ENCODE measurements at regions not wholly inside any gene's neighbourhood (a gene's known extent, or its start where the extent isn't known, plus 50 kb on each side); places are given as distances from the start of the nearest gene placed in this dataset.
"Not testable (repeated sequence)": the region's sequence is repeated elsewhere in the genome, so short reads cannot be mapped to it uniquely, and the experiment has no call there.

DNA sequence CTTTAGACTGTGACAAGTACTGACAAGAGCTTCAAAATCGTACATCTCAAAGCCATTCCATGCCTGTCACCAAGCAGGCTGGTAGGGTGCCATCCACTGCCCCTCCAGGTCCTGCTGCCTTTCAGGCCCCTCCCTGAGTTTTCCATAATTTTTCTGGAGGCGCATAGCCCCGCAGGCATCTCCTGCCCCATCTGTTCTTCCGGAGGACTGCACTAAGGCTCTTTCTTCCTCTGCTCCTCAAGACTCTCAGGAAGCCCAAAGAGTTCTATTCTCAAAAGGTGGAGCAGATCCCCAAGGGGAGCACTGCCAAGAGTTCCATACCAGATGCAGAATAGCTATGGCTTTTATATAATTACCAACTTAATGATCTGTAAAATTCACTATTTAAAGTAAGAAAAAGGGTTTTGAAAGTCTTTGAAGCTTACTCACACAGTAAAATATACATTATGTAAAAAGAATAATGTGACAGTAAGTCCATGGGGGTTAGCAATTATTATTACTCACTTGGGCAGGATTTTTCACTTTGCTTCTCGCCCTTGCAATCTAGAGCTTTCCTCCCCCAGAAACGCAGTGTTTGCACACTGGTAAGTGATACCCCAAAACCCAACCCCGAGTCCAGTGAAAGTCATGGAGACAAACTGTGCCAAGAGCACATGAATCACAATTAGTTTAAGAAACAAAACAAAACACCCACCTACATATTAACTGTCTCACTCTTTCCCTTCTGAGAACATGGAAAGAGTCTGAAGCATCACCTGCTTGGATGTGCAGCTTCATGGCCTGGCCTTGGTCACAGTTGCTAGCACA is 114.1 kb upstream of the DAPK1 start:
- no peak for DNase-seq

DNA sequence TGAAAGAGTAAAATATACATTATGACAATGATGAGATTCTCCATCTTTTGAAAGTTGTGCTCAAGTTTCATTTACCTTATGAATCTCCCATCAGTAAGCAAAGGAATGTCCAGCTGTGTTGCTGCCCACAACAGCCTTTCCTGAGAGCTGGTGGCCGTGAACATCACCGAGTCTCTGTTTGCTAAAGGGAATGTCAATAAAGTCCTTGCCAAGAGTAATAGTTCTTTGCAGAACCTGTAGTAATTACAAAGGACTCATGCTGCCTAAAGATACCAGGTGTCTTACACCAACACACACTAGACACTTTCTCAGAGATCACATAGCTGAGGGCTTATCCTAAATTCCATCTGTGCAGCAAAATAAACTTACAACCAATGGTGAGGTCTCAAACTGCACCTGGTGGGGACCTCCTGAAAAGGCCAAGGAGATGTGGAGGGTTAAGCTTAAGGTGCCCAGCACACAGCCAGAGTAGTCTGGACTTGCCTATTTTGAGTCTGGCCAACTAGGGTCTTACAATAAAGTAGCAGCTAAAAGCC is 111.1 kb upstream of the DAPK1 start:
- DNase-seq = no peak

DNA sequence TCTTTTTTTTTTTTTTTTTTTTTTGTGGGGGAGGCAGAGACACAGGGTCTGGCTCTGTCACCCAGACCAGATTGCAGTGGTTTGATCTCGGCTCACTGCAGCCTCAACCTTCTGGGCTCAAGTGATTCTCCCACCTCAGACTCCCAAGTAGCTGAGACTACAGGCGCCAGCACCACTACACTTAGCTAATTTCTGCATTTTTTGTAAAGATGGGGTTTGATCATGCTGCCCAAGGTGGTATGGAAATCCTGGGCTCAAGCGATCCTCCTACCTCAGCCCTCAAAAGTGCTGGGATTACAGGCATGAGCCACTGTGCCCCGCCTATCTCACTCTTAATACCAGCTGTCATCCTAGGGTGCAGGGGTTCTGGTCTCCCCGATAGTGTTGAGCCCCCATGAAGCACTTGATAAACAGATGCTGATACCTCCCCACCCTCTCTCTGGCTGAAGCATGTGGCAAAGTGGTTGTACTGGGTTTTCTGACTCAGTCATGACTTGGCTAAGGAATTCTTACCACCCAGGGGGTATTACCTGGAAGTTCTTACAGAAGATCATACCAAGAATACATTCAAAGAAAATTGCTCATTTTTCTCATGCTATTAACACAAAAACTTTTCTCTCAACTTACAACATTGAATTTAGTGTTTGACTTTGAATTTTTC is 110.2 kb upstream of the DAPK1 start:
- DNase-seq = no peak

DNA sequence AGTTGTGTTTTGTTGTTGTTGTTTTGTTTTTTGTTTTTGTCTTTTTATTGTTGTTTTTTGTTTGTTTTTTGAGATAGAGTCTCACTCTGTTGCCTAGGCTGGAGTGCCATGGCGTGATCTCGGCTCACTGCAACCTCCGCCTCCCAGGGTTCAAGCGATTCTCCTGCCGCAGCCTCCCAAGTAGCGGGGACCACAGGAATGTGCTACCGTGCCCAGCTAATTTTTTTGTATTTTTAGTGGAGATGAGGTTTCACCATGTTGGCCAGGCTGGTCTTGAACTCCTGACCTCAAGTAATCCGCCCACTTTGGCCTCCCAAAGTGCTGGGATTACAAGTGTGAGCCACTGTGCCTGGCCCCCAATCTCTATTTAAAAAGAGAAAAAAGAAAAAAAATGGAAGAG is 109.0 kb upstream of the DAPK1 start:
- not testable (repeated sequence) for DNase-seq

DNA sequence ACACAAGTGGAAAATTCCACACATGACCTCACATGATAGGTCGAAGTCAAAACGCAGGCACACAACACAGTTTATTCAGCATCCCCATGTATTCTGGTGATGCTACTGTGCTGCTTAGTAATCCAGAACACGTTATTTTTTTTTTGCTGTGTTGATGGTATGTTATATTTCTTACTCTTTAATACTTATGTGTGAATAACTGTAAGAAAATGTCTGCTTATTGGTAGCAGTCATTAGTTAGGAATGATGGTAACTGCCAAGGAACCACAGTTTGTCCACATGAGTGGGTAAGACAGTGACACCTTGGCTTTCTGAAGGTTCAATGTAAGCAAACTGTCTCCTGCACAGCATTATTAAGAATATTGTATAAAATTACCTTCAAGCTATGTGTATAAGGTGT is 107.7 kb upstream of the DAPK1 start:
- no peak for DNase-seq

DNA sequence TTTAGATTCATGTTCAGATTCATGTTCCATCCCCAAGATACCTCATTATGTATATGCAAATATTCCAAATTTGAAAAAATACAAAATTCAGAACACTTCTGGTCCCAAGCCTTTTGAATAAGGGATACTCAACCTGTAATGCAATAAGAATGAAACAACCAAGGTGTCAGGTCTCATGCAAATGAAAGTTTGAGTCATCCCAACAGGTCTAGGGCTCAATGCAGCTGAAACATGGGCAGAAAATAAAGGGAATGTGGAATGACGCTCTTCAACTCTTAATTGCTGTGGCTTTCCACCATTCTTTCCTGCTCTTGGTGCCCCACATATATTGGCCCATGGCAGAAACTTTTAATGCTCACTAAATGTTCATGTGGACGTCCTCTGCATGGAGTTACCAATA is 107.3 kb upstream of the DAPK1 start:
- DNase-seq = no peak

DNA sequence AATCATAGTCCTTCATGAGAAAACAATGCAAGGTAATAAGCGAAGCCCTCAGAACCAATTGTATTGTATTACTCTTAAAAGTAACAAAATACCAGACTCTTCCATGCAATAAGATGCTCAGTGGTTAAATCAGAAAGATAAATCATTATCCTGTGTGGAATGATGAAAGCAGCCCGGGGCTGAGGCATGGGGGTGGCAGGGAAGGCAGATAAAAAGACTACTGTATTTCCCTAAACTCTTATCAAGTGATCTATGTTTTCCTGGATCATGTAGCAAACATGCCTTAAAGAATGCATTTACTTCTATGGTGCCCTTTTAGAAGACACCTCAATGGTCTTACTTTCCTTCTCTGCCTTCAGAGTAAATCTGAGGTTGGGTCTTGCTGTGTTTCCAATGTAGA is 105.6 kb upstream of the DAPK1 start:
- DNase-seq = no peak

DNA sequence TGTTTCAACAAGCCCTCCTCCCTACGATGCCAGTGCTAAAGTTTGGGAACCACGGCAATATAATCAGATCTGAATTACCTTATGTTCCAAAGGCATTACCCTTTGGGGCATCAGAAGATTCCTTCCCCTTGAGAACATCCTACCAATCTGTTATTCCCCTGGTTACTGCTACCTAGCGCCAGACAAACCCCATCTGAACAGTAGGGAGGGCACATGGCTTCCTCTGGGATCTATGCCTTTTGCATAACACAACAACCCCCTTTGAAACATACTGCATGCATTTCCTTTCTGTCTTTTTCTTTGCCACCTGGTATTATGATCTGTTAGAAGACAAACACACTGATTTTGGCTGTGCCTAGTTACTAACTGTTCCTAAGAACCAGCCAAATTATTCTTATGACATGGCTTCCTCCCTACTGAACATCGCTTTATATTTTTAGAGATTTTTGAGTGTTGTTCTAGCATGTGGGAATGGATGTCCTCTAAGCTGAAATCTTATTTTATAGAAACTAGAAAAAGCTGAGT is 103.9 kb upstream of the DAPK1 start:
- DNase-seq = no peak

DNA sequence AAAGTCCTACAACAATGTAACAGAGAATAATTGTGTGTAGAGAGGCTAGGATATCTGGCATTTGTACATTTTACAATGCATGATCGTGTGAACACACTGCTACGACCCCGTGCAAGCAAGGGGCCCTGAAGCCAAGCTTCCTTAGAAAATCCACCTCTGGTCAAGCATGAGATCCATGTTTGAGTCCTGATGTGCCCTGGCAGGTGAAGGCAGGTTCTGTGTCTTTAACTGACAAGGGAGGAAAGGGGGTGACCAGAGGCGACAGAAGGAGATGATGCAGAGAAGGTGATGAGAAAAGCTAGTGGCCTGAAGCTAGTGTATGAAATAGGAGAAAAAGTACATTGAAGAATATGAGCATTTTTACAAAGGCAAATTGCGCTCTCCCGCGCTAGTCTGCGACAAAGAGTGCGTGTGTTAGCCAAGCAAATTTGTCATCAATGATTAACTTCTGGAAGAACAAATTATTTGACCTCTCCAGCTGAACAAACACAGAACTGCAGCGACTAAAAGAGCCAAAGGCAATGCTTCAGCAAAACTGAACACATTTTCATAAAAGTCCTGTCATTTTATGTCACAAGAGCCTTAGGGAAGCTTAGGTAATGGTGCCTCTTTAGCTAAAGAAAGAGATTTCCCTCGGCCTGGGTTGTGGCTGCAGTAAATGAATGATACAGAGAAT is 101.7 kb upstream of the DAPK1 start:
- no peak for DNase-seq

DNA sequence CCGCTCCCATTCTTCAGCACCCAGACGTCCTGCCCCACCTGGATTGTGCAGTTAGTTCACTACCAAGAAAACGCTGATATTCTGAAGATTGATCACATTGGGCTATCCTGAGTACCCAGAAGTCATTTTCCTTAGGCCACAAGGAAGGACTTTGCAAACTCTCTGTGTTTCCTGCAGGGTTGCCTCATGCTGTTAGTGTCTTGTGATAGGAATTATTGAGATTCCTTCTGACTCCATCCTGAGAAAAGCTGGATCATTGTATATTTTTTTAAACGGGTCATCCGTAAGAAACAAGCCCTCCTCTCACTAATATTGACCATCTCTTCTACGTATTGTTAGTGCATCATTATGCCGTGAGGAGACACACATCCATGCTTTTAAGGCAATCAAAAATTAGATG is 96.0 kb upstream of the DAPK1 start:
- no peak for DNase-seq

DNA sequence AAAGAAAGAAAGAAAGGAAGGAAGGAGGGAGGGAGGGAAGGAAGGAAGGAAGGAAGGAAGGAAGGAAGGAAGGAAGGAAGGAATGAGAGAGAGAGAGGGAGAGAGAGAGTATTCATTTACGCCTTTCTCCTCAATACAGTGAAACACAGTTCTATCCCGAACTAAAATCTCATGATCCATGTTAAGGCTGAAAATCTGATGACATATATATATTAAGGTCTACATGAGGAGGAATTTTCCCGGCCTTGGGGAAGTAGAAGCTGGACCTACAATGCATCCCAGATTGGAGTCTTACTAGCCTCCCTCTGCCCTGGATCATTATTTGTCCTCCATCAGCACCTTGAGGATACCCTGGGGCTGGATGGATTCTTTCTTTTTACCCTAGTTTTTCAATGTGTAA is 95.1 kb upstream of the DAPK1 start:
- no peak for DNase-seq

DNA sequence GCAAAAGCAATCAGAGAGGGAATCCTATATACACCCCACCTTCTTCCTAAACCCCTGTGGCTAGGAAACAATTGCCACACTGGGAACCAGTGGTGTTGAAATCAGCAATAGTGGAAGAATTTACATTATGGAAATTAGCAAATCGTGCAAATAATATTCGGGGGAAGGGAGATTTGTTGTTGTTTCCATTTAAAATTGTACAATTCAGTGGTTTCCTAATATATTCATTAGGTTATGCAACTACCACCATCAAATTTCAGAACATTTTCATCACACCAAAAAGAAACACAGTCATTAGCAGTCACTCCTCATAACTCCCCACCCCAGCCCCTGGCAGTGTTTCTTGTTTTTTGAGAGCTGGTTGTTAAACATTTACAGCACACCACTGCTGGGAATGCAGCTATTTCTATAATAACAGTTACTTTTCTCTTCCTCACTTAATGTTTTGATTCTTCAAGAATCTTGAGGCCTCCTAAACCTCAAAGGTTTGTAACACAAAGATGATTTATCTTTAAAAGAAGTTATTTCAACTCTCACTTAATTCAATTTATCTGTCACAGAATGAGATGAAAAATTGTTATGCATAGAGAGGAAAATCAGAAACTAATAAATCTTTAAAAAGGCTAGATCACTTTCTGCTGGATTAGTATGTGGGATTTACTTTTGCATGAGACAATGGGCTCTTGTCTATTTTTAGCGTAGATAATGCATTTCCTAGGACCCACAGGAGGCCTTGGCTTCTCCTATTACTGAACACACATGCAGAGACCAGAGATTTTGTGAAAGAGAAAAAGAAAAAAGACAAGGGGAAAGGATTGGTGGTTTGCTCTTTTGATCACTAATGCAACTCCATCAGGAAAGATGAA is 91.8 kb upstream of the DAPK1 start:
- no peak for DNase-seq

DNA sequence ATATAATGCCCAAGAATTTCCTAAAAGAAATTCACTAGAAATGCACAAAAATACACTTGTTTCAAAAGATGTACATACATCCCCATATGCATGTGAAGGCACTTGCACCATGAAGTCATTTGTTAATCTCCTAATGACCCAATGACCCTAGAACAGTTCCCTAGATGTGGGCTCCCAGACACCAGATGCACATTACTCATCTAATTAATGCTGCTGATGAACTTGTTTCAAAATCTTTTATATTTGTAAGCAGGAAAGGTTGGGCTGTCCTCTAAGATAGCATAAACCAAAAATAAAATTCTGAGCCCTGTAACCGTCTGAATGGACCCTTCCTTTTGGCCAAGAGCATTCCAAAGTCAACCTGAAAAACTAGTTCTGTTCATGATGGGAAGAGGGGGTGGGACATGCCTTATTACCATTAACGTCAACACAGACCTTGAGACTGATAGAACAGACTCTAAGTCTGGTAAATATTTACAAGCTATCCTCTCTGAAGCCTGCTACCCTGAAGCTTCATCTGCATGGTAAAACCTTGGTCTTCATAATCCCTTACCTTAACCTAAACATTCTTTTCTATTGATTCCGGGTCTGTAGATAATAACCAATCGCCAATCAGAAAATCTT is 91.0 kb upstream of the DAPK1 start:
- no peak for DNase-seq

DNA sequence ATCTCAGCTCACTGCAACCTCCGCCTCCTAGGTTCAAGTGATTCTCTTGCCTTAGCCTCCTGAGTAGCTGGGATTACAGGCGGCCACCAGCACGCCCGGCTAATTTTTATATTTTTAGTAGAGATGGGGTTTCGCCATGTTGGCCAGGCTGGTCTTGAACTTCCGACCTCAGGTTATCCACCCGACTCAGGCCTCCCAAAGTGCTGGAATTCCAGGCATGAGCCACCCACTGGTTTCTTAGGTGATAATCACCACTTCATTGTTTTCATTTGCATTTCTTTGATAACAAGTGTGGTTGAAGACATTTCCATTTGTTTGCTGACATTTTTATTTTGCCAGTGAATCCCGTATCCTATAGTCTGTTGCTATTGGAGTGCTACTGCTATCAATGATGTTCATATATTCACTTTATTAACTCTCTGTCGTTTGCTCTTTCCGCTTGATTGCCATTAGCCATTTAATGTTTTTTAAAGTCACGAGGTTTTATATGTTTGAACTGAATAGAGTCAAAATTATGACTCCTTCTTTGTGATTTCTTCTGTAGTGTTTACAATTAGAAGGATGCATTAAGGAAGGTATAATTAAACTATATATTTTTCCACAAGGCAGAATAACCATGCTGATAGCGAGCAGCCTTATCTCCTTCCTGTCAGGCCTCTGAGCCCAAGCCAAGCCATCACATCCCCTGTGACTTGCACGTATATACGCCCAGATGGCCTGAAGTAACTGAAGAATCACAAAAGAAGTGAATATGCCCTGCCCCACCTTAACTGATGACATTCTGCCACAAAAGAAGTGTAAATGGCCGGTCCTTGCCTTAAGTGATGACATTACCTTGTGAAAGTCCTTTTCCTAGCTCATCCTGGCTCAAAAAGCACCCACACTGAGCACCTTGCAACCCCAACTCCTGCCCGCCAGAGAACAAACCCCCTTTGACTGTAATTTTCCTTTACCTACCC is 87.3 kb upstream of the DAPK1 start:
- DNase-seq = not testable (repeated sequence)

DNA sequence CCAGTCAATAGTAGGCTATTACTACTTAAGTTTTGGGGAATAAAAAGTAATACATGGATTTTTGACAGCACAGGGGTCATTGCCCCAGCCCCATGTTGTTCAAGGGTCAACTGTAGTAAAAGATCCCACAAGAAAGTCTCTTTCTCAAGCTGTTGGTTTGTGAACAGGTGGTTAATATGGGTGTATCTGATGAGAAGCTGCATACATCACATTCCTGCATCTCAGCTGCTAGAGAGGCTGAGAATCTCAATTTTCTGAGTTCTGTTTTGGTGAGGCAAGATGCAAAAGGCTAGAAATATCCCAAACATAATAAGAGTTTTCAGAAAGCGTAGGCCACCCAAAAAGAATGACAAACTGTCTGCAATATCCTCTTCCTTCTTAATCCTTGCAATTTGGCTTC is 76.8 kb upstream of the DAPK1 start:
- DNase-seq = no peak

DNA sequence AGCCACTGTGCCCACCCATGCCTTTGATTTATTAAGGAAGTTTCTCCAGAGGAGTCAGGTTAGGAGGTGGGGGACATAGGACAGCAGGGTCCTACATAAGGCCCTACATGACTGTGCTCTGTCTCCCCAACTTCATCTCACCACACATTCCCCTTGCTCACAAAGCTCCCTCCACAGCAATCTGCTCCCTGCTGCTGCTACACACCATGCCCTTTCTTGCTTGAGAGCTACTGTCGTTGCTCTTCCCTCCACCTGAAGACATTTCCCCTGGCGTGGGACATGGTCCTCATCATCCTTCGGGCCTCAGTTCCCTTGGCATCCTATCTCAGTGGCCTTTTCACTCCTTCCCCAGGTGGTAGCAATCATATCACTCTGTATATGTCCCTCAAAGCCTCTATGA is 75.9 kb upstream of the DAPK1 start:
- no peak for DNase-seq

DNA sequence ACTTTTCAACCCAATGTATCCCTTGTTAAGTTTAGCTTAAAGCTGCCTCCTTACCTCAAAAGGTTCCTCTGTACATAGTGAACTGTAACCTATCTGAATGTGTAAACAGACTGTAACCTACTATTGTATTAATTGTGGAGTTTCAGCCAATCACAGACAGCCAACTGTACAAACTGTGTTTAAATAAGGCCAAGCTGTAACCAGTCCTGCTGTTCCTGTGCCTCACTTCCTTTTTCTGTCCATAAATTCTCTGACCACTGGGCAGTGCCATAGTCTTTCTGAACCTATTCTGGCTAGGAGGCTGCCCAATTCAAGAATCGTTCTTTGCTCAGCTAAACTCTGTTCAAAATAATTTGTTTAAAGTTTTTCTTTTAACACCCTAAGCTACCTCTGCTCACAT is 74.7 kb upstream of the DAPK1 start:
- no peak for DNase-seq

DNA sequence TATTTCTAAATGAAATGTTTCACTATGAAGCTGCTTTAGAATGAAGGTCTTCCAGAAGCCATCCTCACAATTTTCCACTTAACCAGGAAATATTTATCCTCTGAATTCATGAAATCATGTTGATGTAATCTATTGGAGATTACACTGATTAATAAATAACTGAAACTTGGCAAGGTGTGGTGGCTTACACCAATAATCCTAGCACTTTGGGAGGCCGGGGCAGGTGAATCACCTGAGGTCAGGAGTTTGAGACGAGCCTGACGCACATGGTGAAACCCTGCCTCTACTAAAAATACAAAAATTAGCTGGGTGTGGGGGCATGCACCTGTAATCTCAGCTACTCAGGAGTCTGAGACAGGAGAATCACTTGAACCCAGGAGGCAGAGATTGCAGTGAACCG is 73.8 kb upstream of the DAPK1 start:
- DNase-seq = not testable (repeated sequence)

DNA sequence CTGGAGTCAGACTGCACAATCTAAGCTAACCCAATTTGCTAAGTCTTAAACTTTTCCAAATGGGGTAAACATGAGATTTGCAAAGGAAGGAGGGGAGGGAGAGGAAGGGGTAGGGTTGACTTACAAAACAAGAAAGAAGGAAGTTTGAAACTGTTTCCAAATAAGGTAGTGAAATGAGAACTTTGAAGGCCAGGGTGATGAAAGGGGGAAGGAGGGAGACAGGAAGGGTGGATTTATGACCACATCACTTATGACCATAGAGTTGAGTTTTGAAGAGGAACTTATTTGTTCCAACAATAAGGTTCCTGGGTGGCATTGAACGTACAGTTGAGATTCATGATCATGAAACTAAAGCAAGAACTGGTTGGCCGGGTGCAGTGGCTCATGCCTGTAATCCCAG is 72.5 kb upstream of the DAPK1 start:
- no peak for DNase-seq

DNA sequence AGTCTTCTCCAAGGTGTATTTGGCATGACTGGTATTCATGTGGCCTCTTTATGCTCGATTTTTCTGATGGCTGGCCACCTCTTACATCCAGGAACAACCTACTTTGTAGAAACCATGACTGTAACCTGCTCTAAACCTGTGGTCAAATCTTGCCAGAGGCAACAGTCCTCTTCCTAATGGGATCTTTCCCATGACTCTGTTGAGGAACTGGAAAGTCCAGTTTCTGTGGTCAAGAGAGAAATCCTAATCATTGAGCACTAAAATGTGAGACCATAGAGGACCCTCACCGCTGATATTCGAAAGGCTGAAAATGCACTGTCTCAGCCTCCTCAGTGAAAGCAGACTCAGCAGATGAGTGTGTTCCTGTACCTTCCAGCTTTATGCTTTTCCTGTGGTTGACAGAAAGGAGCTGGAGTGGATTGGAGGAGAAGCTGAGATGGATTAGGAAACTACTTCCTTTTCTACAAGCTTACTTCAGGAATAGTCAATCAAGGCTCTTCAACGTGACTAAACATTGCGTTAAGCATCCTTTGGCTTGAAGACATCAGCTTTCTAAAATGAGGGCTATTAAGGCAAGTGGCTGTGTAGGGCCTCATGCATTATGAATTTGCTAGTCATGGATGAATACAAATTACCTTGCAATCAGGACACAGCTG is 69.7 kb upstream of the DAPK1 start:
- DNase-seq = no peak
